Pancreas (tissue), 10 donors: ENCODE measurements at regions not wholly inside any gene's neighbourhood (a gene's known extent, or its start where the extent isn't known, plus 50 kb on each side); places are given as distances from the start of the nearest gene placed in this dataset.

Experiments
- ATAC-seq, 4 donors: fragments of 200-7000 bp; cut with Tn5 transposase; one replicate each; pipeline versions ENCODE4 v1.8.0 to v1.9.1; 2020; ENCODE audit warnings: mild to moderate bottlenecking in 4 of 4, moderate library complexity in 4 of 4
- DNase-seq, 6 donors: peaks; one replicate each; pipeline ENCODE4 v3.0.0-alpha.2; 2020
- FAIRE-seq: peaks from 2 replicates; lab custom pipeline; 2012; peaks lifted over from hg19 to GRCh38; lab: Jason Lieb, UNC
- H3K27ac ChIP-seq, 4 donors: fragments of 200-600 bp; sonication (generic); 1 replicate in 3 of 4; 2 replicates in 1 of 4; pipeline versions ENCODE4 v1.5.0 to v1.8.0; 2020
- H3K27me3 ChIP-seq, 4 donors: fragments of 200-600 bp; one replicate each; pipeline ENCODE4 v1.8.0; 2021
- H3K36me3 ChIP-seq, 3 donors: fragments of 200-600 bp; sonication (generic) in 1 of 3; one replicate each; pipeline versions ENCODE4 v1.5.0 to v1.8.0; 2020 to 2021
- H3K4me1 ChIP-seq, 3 donors: fragments of 200-600 bp; one replicate each; pipeline ENCODE4 v1.8.0; 2021
- H3K4me3 ChIP-seq, 4 donors: fragments of 200-600 bp; sonication (generic) in 2 of 4; one replicate each; pipeline versions ENCODE4 v1.5.0 to v1.8.0; 2020 to 2021
- H3K9me3 ChIP-seq, 4 donors: fragments of 200-600 bp; one replicate each; pipeline ENCODE4 v1.8.0; 2021
- CTCF ChIP-seq, 4 donors: fragments of 200-600 bp; sonication (generic) in 3 of 4; IDR thresholded peaks; one replicate each; pipeline versions ENCODE4 v1.5.0 to v1.8.0; 2021; ENCODE audit warnings: antibody characterized with exemption in 4 of 4
- WGBS, 2 donors: extraction: QIAGEN DNeasy Blood & Tissue Kit; methylation state at CpG; one replicate each; pipeline ENCODE4 v1.1.7; 2013; 5-methylcytosine and 5-hydroxymethylcytosine counted together
- intact Hi-C, 3 donors: fragments of 100-400 bp; cut with DNase I; formaldehyde crosslinking; loops; one replicate each; pipeline versions ENCODE4 v1.11.1 to v1.14.2; 2022
- donor health status: healthy with polysubstance abuse.
- donor health status: DM: no; HTN: no; CAD: no; lungs with moderate emphysema.
- donor health status: DM: no; HTN: no; CAD: no.
- donor health status: control.
- donor health status: control.
- donor health status: Bipolar disorder and iron deficiency.
- donor health status: DM: yes; HTN: yes; CAD: no.
- donor health status: DM: no; HTN: no; CAD: no.
- donor health status: DM: no; HTN: no; CAD: no.
- donor health status: DM: yes; HTN: yes; CAD: no.

- no peak for ATAC-seq
- no peak for FAIRE-seq
- Histone ChIP-seq H3K4me3 (no peak overlapping the region), H3K4me1 (no peaks in the 10 kb centered on the region), H3K27ac (no peak overlapping the region), H3K9me3 (no peaks in the 10 kb centered on the region), H3K27me3 (no peaks in the 10 kb centered on the region), H3K36me3 (no peaks in the 10 kb centered on the region)
- DNase-seq = no peak
- intact Hi-C loops = no loop called here
- 86 to 87% methylated on average over 3 of the region's 3 CpGs for WGBS, 2 donors
- TF ChIP-seq CTCF (IDR thresholded peaks at IDR 0.05) = no peak
Observed at GRCh38 chr13:32861304-32861703, 154.9 kb upstream of the KL start.

- WGBS, 2 donors = 69 to 88% methylated on average over 3 of the region's 3 CpGs
- Histone ChIP-seq H3K36me3 (no peaks in the 10 kb centered on the region), H3K9me3 (no peaks in the 10 kb centered on the region), H3K4me3 (no peak overlapping the region), H3K27ac (no peak overlapping the region), H3K27me3 (no peaks in the 10 kb centered on the region), H3K4me1 (no peaks in the 10 kb centered on the region)
- FAIRE-seq (no peak), DNase-seq (no peak), ATAC-seq (no peak)
- no peak for TF ChIP-seq CTCF (IDR thresholded peaks at IDR 0.05)
- intact Hi-C loops = no loop called here
Observed at GRCh38 chr13:32863596-32863995, 152.6 kb upstream of the KL start.

- no peak overlapping the region for H3K27ac ChIP-seq
- no peaks in the 10 kb centered on the region for H3K9me3 ChIP-seq
- H3K4me1 ChIP-seq = no peaks in the 10 kb centered on the region
- FAIRE-seq (no peak), ATAC-seq (no peak), DNase-seq (no peak)
- intact Hi-C loops = no loop called here
- WGBS, 2 donors = 83 to 85% methylated on average over 4 of the region's 4 CpGs
- no peak for TF ChIP-seq CTCF (IDR thresholded peaks at IDR 0.05)
- no peak overlapping the region for H3K4me3 ChIP-seq
- no peaks in the 10 kb centered on the region for H3K27me3 ChIP-seq
- H3K36me3 ChIP-seq = no peaks in the 10 kb centered on the region
Observed at GRCh38 chr13:32866921-32867320, 149.3 kb upstream of the KL start.

- Histone ChIP-seq H3K36me3 (no peaks in the 10 kb centered on the region), H3K4me1 (no peaks in the 10 kb centered on the region), H3K27ac (no peak overlapping the region), H3K4me3 (no peak overlapping the region), H3K27me3 (no peaks in the 10 kb centered on the region), H3K9me3 (no peaks in the 10 kb centered on the region)
- TF ChIP-seq CTCF (IDR thresholded peaks at IDR 0.05) = no peak
- DNase-seq = no peak
- 53 to 63% methylated on average over 2 of the region's 2 CpGs for WGBS, 2 donors
- ATAC-seq = no peak
- no peak for FAIRE-seq
- intact Hi-C loops = no loop called here
Observed at GRCh38 chr13:32877491-32877890, 138.7 kb upstream of the KL start.

GRCh38 chr13:32878163-32878562 is 138.1 kb upstream of the KL start:
- intact Hi-C loops = no loop called here
- WGBS, 2 donors = 64 to 71% methylated on average over 4 of the region's 4 CpGs

More at GRCh38 chr13:32878163-32878562, 138.1 kb upstream of the KL start:
- ATAC-seq = no peak
- no peak for FAIRE-seq
- Histone ChIP-seq H3K27ac (no peak overlapping the region), H3K9me3 (no peaks in the 10 kb centered on the region), H3K27me3 (no peaks in the 10 kb centered on the region), H3K36me3 (no peaks in the 10 kb centered on the region), H3K4me3 (no peak overlapping the region), H3K4me1 (no peaks in the 10 kb centered on the region)
- no peak for TF ChIP-seq CTCF (IDR thresholded peaks at IDR 0.05)
- DNase-seq = no peak
